Neutrophil (primary cell): ENCODE measurements at regions not wholly inside any gene's neighbourhood (a gene's known extent, or its start where the extent isn't known, plus 50 kb on each side); places are given as distances from the start of the nearest gene placed in this dataset.
A peak's percentile ranks its signal among the peaks of the same experiment; 100 is the strongest.

ENCODE experiments used
- H3K27ac ChIP-seq: fragments of 200-600 bp; sonication (generic); 2 replicates; pipeline ENCODE4 v1.5.1; 2016; ENCODE audit warnings: mild to moderate bottlenecking, moderate library complexity
- H3K27me3 ChIP-seq: fragments of 200-600 bp; sonication (generic); 2 replicates; pipeline ENCODE4 v1.6.0; 2016; ENCODE audit warnings: mild to moderate bottlenecking
- H3K36me3 ChIP-seq: fragments of 200-600 bp; sonication (generic); 2 replicates; pipeline ENCODE4 v1.5.1; 2017
- H3K4me1 ChIP-seq, 2 experiments: fragments of 200-600 bp in 1 of 2; sonication (generic) in 1 of 2; 1 replicate in 1 of 2; 2 replicates in 1 of 2; pipeline versions ENCODE4 v1.5.1 to v1.6.1; 2013 to 2016; ENCODE audit warnings: low read depth in 1 of 2, low read length in 1 of 2, mild to moderate bottlenecking in 1 of 2, moderate library complexity in 1 of 2; ENCODE audit not compliant: control insufficient read depth in 1 of 2, insufficient read depth in 1 of 2
- H3K4me3 ChIP-seq, 2 experiments: fragments of 200-600 bp in 1 of 2; sonication (generic) in 1 of 2; 1 replicate in 1 of 2; 2 replicates in 1 of 2; pipeline ENCODE4 v1.5.1; 2013 to 2016; ENCODE audit warnings: low read depth in 1 of 2, low read length in 1 of 2, mild to moderate bottlenecking in 1 of 2, moderate library complexity in 1 of 2
- H3K9me3 ChIP-seq: fragments of 200-600 bp; sonication (generic); 2 replicates; pipeline ENCODE4 v1.5.1; 2016
- TF ChIP-seq, protein P1 (sequence below): fragments of 200-600 bp; sonication (generic); IDR thresholded peaks from 2 replicates; pipeline ENCODE4 v1.5.1; 2016; ENCODE audit warnings: antibody characterized with exemption

GRCh38 chr6:17018425-17018824 lies 83.4 kb upstream of the STMND1 start:
- TF ChIP-seq, protein P1, sequence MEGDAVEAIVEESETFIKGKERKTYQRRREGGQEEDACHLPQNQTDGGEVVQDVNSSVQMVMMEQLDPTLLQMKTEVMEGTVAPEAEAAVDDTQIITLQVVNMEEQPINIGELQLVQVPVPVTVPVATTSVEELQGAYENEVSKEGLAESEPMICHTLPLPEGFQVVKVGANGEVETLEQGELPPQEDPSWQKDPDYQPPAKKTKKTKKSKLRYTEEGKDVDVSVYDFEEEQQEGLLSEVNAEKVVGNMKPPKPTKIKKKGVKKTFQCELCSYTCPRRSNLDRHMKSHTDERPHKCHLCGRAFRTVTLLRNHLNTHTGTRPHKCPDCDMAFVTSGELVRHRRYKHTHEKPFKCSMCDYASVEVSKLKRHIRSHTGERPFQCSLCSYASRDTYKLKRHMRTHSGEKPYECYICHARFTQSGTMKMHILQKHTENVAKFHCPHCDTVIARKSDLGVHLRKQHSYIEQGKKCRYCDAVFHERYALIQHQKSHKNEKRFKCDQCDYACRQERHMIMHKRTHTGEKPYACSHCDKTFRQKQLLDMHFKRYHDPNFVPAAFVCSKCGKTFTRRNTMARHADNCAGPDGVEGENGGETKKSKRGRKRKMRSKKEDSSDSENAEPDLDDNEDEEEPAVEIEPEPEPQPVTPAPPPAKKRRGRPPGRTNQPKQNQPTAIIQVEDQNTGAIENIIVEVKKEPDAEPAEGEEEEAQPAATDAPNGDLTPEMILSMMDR, result no peak
- Histone ChIP-seq H3K9me3 (no peaks in the 10 kb centered on the region), H3K36me3 (no peaks in the 10 kb centered on the region), H3K27ac (no peak overlapping the region), H3K4me1 (peaks cover 0 to 7% of the 10 kb centered on the region in 2 experiments), H3K4me3 (no peak overlapping the region), H3K27me3 (peaks cover 17% of the 10 kb centered on the region)

- TF ChIP-seq, protein P1, result no peak
- no peak overlapping the region for H3K4me3 ChIP-seq
- peaks cover 17% of the 10 kb centered on the region for H3K27me3 ChIP-seq
- H3K9me3 ChIP-seq, result no peaks in the 10 kb centered on the region
- H3K27ac ChIP-seq, result no peak overlapping the region
- peaks cover 0 to 7% of the 10 kb centered on the region in 2 experiments for H3K4me1 ChIP-seq
- H3K36me3 ChIP-seq, result no peaks in the 10 kb centered on the region
These were observed 84.4 kb upstream of the STMND1 start for GRCh38 chr6:17017416-17017815.

DNA sequence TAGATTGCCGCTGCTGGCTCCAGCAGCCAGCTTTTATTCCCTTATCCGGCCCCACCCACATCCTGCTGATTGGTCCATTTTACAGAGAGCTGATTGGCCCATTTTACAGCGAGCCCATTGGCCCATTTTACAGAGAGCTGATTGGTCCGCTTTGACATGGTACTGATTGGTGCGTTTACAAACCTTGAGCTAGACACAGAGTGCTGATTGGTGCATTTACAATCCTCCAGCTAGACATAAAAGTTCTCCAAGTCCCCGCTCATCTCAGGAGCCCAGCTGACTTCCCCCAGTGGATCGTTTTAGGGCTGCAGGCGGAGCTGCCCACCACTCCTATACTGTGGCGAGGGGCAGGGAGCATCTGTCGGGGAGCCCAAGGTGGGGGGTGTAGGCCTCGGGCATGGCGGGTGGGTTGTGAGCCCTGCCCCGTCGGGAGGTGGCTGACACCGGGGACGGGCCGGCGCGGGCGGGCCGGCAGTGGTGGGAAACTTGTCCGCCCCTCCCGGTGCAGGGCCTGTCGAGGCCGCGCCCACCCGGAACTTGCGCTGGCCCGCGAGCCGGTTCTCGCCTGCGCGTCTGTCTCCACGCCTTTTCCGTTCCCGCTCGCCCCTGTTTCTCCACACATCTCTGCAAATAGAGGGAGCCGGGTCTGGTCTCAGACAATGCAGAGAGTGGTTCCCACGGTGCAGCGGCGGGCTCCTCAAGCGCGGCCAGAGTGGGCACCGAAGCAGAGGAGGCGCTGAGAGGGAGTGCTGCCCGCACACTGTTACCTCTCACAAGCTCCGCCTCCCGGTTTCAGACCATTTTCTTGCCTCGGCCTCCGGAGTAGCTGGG lies 86.1 kb upstream of the STMND1 start:
- TF ChIP-seq, protein P1, result no peak
- no peaks in the 10 kb centered on the region for H3K9me3 ChIP-seq
- H3K27ac ChIP-seq, result no peak overlapping the region
- peak overlapping the region; percentile 48 to 54 for H3K4me3 ChIP-seq
- H3K4me1 ChIP-seq, result peaks cover 0 to 7% of the 10 kb centered on the region in 2 experiments
- no peaks in the 10 kb centered on the region for H3K36me3 ChIP-seq
- peaks cover 17% of the 10 kb centered on the region for H3K27me3 ChIP-seq

DNA sequence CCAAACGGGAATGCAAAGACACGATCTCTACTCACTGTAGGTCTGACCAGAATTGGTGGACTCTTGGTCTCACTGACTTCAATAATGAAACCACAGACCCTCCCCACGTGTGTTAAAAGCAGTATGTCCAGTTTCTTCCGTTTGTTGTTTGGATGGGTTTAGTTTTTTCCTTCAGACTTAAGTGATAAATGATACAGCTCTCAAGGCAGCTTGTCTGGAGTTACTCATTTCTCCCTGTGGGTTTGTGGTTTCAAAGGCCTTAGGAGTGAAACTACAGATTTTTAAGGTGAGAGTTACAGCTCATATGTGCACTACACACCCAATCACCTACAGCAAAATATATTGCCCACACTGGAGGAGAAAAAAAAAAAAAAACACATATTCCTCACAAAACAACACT lies 86.7 kb upstream of the STMND1 start:
- H3K27me3 ChIP-seq, result peaks cover 17% of the 10 kb centered on the region
- H3K27ac ChIP-seq, result no peak overlapping the region
- no peaks in the 10 kb centered on the region for H3K9me3 ChIP-seq
- H3K4me3 ChIP-seq, result no peak overlapping the region
- no peaks in the 10 kb centered on the region for H3K36me3 ChIP-seq
- H3K4me1 ChIP-seq, result peaks cover 0 to 7% of the 10 kb centered on the region in 2 experiments
- TF ChIP-seq, protein P1, result no peak

DNA sequence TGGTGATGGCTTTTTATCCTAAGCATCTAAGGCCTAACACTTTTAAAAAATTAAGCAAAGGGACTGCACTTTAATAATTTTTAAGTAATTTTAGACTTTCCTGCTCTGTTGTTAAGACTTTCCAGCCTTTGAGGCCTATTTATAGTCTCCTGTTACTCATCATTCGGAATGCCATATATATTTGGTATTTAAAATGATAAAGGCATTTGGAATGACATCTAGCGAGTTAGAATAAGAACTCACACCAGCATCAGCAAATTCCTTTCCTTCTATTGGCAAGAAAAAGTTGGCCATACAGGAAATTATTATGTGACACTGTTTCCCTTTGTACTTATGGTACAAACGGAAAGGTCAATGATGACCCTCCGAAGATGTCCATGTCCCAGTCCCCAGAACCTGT lies 88.1 kb upstream of the STMND1 start:
- Histone ChIP-seq H3K27me3 (peaks cover 17% of the 10 kb centered on the region), H3K9me3 (no peaks in the 10 kb centered on the region), H3K36me3 (no peaks in the 10 kb centered on the region), H3K4me3 (no peak overlapping the region), H3K4me1 (peaks cover 0 to 7% of the 10 kb centered on the region in 2 experiments), H3K27ac (no peak overlapping the region)
- TF ChIP-seq, protein P1, result no peak
